HG02884 (cell line): ENCODE measurements at regions not wholly inside any gene's neighbourhood (a gene's known extent, or its start where the extent isn't known, plus 50 kb on each side); places are given as distances from the start of the nearest gene placed in this dataset.
"Not testable (repeated sequence)": the region's sequence is repeated elsewhere in the genome, so short reads cannot be mapped to it uniquely, and the experiment has no call there.

Experiments
- ATAC-seq: cut with Tn5 transposase; IDR thresholded peaks from one replicate; pipeline ENCODE4 v1.9.1; 2021; ENCODE audit warnings: mild to moderate bottlenecking, moderate library complexity; ENCODE audit not compliant: unreplicated experiment

- ATAC-seq, result no peak
These were observed 553.8 kb upstream of the FANCL start for GRCh38 chr2:58794916-58795315.

DNA sequence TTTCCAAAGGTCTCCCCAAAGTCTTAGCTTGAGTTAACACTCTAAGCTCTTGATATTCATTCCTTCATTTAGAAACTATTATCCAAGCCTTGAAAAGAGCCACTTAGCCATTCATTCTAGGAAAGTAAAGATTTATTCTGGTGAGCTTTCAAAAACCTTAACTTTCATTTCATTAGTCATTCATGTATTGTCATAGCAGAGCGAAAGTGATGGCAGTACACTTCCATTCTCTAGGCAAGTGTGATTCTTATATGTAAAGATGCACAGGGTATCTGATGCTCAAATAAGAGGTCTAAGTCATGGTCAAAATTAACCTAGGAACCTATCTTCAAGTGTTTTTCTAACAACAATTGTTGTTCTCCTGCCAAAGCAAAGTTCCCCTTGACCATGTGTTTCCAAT lies 553.0 kb upstream of the FANCL start:
- peak; percentile 76 for ATAC-seq

- peak; percentile 66 for ATAC-seq
These were observed 547.3 kb upstream of the FANCL start for GRCh38 chr2:58788402-58788801.

GRCh38 chr2:58770846-58771245 lies 529.7 kb upstream of the FANCL start:
- no peak for ATAC-seq

- no peak for ATAC-seq
These were observed 528.7 kb upstream of the FANCL start for GRCh38 chr2:58769864-58770234.

DNA sequence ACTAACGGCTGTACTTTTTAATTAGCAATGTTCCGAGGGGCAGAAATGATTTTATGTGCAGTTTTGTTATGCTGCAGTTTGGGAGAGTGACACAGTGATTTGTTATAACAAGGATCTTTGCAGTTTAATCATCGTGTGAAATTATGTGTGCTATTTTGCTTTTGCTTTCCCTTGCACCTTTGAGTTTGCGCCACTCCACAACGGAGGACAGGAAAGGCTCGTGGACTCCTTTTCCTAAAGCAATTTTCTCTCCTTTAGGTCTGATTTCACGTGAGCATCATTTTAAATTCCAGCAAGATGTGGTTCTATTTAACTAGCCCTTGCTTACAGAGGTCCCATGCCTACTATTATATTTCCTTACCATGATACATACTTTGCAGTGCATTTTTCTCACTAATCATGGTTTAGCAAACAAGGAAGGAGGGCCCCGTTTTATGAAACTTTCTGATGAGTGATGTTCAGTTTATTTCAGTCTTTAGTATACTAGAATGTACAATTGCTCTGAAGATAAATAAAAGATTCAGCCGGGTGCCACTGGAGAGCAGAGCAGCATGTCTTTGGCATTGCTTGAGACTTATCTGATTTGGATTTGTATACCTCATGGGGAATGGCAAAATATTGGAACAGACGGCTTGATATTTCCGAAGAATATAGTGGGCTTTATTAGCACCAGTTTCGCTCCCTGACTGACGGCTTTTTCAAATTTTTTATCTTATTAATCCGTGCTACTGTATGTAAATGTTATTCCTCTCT lies 528.2 kb upstream of the FANCL start:
- no peak for ATAC-seq

GRCh38 chr2:58768715-58769080 lies 527.6 kb upstream of the FANCL start:
- ATAC-seq, result no peak

DNA sequence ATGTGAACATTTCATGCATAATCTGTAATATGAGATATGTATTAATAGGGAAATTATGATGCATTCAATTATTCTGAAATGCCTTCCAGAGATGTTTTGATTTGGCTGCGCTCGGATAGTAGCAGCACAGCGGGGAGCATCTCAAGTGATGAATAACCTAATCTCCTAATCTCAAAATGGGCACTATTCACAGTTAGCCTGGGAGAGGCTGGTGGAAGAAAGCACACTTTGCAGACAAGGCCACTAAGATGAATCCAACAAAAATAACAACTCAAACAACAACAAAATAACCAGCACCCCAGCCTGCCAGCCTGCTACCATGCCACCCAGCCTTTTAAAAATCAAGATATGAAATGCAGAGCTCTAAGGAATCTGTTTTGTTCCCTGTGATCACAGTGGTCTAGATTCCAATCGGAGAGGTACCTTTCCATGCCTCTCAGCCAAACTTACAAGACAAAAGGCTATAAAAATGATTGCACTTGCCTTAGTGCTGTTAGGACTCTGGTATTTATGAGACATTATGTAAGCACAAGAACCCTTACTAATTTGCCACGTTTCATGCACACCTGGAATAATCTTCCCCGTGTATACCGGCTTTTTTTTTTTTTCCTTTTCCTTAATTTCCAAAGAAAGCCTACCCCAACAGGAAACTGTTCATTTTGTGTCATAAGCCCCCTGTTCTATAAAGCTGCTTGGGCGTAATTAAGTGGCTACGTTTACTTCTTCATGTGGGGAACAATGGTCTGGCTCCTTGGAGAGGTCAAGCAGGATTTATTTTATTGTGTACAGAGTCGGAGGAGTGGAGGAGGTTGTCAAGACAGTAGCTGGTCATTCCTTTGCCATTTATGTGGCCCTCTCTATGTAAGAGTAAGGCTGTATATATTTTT lies 526.9 kb upstream of the FANCL start:
- no peak for ATAC-seq

GRCh38 chr2:58764338-58765104 lies 523.4 kb upstream of the FANCL start:
- peak; percentile 73 for ATAC-seq

DNA sequence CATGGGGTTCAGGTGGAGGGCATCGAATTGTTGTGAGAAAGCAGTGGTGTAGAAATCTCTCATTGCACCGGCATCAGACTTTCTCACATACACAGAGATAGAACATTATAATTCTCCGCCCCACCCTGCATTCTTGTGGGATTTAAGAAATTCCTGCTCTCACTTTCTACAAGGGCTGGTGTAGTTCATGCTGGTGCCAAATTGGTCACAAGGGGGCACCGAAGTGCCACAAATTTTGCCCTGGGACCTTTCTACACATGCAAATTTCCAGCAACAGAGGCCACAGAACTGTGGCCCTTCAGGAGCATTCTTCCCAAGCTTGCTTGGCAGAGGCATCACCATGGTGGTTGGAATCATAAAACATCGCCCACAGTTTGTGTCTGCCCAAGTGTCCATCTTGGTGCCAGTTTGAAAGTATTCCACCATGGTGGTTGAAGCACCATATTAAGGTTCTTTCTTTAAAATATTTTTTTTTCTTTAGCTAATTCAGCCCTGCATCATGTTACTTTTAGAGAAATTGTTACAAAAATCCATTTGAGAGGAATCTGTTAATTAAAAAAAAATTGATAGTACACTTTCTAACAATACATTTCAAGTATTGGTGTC lies 521.2 kb upstream of the FANCL start:
- peak; percentile 64 for ATAC-seq

- no peak for ATAC-seq
These were observed 516.8 kb upstream of the FANCL start for GRCh38 chr2:58757971-58758370.

DNA sequence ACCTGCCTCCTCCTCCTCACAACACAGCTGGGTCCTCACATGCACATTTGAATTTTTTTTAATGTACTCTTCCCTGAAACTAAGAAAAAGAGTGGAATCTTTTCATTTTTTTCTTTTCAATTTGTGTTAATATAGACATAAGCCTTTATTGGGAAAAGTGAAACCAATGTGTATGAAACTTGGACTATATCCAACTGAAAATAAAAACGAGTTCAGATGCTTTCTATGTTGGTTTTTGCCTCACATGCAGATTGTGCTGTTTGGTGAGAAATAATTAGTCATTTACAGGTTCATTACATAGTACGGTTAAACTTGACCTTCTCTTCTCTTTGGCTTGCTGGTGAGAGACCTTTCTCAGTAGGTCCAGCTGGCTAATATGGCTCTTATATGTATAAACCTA lies 515.2 kb upstream of the FANCL start:
- no peak for ATAC-seq

DNA sequence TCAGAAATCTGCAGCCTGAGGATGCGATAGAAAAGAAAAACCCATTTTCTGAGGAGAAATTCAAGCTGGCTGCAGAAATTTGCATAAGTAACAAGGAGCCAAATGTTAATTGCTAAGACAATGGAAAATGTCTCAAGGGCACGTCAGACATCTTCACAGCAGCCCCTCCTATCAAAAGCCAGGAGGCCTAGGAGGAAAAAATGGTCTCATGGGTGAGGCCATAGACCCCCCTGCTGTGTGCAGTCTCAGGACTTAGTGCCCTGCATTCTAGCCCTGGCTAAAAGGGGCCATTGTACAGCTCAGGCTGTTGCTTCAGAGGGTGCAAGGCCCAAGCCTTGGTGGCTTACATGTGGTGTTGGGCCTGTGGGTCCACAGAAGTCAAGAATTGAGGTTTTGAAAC lies 511.4 kb upstream of the FANCL start:
- not testable (repeated sequence) for ATAC-seq

GRCh38 chr2:58751676-58752075 lies 510.6 kb upstream of the FANCL start:
- not testable (repeated sequence) for ATAC-seq

DNA sequence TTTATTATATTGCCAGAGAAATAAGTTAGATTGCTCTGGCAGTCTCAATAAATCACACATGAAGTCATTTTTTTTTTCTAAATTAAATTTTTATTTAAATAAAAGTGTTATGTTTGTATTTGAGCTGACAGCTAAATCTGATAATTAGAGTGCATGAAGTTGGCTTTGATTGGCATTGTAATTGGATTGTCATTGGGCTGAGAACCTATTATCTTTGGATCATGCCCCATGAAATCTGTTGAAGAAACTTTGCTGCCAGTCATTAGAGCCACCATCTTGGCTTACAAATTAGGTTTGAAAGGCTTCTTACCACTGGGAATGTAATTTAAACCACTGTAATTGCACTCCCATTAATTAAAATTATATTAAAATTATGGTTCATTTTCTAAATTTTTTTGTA lies 507.9 kb upstream of the FANCL start:
- no peak for ATAC-seq

DNA sequence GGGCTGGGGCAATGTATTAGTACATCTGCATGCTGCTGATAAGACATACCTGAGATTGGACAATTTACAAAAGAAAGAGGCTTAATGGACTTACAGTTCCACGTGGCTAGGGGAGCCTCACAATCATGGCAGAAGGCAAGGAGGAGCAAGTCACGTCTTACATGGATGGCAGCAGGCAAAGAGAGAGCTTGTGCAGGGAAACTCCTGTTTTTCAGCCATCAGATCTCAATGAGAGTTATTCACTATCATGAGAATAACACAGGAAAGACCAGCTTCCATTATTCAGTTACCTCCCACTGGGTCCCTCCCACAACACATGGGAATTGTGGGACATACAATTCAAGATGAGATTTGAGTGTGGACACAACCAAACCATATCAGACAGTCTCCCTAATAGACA lies 504.2 kb upstream of the FANCL start:
- not testable (repeated sequence) for ATAC-seq

GRCh38 chr2:58740426-58740825 lies 499.3 kb upstream of the FANCL start:
- no peak for ATAC-seq

DNA sequence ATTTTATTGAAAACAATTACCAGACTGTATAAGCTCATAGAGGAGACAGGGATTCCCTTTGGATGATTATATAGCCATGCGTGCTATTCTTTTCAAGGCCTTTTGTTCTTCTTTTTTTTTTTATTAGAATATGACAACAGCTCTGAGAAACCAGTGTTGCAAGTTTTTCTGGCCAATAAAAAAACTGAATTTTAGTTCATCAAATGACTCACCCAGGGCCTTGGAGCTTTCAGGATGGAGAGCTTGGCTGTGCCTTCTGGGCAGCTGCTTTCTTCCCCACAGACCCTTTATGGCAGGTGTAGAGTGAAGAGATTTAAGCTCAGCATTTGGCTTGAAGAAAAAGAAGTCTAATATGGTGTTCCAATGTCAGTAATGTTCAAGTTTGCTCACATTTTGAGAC lies 497.9 kb upstream of the FANCL start:
- ATAC-seq, result no peak

DNA sequence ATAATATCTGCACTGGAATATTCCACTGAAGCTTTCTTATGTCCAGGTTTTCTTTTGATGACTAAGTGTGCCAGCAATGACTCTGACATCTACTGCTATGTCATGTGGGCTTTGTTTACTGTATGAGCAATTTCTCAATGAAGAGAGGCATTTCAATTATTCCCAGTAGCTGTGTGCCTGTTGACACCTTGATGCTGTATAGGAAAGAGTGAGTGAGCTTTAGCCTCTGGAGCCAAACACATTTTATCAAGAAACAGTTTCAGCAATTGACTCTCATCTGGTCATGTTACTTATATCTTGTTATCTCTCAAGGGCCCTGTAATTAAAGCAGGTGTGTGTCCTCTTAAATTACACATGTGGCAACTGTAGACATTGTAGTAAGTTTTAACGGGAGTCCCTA lies 493.2 kb upstream of the FANCL start:
- ATAC-seq, result no peak

- ATAC-seq, result no peak
These were observed 491.9 kb upstream of the FANCL start for GRCh38 chr2:58732999-58733398.

DNA sequence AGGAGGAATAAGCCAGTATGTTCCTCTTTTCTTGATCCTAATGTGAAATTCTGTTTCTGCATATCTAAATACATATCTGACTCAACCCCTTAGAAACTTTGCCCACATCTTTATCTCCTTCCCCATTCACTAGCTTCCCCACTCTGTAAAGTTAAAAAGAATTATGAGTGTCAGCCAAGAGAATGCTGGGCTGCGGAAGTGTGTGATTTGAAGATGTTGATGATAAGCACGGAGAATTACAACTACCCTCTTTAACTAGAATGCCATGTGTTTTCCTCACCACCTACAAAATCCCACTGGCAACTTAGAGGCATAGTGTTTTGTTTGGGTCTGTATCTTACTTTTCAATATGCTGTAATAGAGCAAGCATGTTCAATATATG lies 490.4 kb upstream of the FANCL start:
- no peak for ATAC-seq
